GM19452 (cell line): ENCODE measurements at regions not wholly inside any gene's neighbourhood (a gene's known extent, or its start where the extent isn't known, plus 50 kb on each side); places are given as distances from the start of the nearest gene placed in this dataset.

Experiments used
- ATAC-seq: cut with Tn5 transposase; IDR thresholded peaks from one replicate; pipeline ENCODE4 v1.9.1; 2021; ENCODE audit not compliant: unreplicated experiment

GRCh38 chr10:90652519-90652918 is 205.3 kb downstream of the HTR7 start:
- no peak for ATAC-seq

GRCh38 chr10:90658791-90659190 is 199.0 kb downstream of the HTR7 start:
- no peak for ATAC-seq

DNA sequence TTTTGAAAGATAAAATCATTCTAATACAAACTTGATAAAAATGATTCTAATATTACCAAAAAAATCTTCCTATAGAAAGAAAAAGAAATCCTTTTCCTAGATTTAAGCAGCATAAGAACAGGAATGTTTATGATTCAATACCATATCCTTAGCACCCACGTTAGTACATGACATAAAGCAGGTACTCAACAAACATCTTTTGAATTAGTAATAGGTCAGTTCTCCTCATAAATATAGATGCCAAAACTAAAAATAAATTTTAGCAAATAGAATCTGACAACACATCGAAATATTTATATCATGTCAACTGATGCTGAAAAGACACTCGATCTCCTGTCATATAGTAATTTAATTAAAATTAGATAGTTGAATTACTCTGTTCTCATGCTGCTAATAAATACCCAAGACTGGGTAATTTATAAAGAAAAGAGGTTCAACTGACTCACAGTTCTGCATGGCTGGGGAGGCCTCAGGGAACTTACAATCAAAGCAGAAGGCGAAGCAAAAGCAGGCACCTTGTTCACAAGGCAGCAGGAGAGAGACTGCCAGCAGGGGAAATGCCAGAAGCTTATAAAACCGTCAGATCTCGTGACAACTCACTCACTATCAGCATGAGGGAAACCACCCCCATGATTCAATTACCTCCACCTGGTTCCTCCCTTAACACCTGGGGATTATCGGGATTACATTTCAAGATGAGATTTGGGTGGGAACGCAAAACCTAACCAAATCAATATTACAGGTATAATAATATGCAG is 191.8 kb downstream of the HTR7 start:
- ATAC-seq, result no peak

DNA sequence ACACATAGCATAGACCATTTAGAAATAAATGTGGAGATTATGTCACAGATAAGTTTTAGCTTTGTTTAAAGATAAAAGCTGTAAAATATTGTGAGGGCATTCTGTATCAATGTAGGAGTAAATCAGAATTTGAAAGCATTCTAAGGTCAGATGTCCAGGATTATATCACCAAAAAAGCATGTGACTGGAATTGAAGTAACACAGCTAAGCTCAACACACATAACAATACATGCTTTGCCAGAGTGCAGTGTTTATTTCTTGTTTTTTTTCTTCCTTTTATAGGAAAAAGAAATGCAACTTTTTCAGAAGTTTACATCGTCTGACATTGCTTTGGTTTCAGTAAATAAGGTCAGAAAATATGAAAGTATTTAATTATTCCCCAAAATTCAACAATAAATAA is 183.4 kb downstream of the HTR7 start:
- no peak for ATAC-seq

DNA sequence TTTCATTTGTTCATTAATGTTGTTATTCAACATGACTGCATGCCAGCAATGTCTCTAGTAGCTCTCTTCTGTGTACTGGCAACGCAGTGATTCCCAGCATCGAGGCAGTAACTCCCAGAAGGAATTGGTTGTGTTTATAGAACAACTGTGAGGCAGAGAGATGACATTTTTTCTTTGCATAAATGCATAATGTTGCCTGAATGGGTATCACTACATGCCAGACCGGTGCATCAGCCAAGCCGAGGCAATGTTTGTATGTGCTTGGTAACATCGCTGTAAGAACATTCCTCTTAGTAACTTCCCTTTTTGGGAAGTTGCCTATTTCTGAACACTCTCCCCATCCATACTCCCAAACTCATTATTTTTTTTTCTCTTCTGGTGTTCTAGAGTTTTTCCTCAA is 182.9 kb downstream of the HTR7 start:
- no peak for ATAC-seq

GRCh38 chr10:90675621-90676020 is 182.2 kb downstream of the HTR7 start:
- no peak for ATAC-seq
